ENCODE measurements at regions not wholly inside any gene's neighbourhood (a gene's known extent, or its start where the extent isn't known, plus 50 kb on each side); places are given as distances from the start of the nearest gene placed in this dataset.

DNA sequence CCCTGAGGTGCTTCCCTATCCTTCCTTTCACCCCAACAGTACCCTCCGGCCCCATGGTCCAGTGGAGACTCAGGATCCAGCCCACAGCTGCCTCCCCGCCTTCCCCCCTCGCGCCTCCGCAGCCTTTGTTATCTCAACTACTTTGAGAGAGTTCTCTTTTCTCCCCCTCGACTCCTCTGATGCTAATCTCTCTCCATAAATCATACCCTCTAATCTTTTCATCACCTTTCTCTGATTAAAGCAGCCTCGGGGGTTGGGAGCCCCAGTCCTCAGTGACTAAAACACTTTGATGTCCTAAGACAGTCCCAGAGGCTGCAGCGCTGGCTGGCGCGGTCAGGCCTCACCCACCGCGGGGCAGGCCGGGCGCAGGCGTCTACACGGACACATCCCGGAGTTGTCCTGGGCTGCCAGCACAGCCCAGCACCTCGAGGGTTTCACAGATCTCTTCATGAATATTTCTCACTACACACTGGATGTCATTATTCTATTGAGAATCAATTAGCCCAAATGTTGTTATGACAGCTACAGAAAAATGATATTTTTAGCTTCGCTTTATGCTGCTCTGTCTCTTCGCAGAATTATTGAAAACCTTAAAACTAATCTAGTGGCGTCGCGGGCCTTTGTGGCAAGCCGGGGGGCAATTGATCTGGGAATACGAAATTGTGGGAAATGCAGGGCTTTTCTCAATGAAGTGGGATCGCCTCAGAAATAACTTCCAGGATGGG is 289.5 kb downstream of the RRAGC start (continued):
- TF ChIP-seq, protein P1, sequence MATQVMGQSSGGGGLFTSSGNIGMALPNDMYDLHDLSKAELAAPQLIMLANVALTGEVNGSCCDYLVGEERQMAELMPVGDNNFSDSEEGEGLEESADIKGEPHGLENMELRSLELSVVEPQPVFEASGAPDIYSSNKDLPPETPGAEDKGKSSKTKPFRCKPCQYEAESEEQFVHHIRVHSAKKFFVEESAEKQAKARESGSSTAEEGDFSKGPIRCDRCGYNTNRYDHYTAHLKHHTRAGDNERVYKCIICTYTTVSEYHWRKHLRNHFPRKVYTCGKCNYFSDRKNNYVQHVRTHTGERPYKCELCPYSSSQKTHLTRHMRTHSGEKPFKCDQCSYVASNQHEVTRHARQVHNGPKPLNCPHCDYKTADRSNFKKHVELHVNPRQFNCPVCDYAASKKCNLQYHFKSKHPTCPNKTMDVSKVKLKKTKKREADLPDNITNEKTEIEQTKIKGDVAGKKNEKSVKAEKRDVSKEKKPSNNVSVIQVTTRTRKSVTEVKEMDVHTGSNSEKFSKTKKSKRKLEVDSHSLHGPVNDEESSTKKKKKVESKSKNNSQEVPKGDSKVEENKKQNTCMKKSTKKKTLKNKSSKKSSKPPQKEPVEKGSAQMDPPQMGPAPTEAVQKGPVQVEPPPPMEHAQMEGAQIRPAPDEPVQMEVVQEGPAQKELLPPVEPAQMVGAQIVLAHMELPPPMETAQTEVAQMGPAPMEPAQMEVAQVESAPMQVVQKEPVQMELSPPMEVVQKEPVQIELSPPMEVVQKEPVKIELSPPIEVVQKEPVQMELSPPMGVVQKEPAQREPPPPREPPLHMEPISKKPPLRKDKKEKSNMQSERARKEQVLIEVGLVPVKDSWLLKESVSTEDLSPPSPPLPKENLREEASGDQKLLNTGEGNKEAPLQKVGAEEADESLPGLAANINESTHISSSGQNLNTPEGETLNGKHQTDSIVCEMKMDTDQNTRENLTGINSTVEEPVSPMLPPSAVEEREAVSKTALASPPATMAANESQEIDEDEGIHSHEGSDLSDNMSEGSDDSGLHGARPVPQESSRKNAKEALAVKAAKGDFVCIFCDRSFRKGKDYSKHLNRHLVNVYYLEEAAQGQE (IDR thresholded peaks at IDR 0.05; ENCODE audit: borderline replicate concordance): no peak
- TF ChIP-seq, protein P1 (CRISPR knock-in tag; IDR thresholded peaks at IDR 0.05; ENCODE audit: low read depth): no peak
- TF ChIP-seq, protein P2, sequence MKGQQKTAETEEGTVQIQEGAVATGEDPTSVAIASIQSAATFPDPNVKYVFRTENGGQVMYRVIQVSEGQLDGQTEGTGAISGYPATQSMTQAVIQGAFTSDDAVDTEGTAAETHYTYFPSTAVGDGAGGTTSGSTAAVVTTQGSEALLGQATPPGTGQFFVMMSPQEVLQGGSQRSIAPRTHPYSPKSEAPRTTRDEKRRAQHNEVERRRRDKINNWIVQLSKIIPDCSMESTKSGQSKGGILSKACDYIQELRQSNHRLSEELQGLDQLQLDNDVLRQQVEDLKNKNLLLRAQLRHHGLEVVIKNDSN (CRISPR knock-in tag; IDR thresholded peaks at IDR 0.05): no peak
- TF ChIP-seq, protein P3, sequence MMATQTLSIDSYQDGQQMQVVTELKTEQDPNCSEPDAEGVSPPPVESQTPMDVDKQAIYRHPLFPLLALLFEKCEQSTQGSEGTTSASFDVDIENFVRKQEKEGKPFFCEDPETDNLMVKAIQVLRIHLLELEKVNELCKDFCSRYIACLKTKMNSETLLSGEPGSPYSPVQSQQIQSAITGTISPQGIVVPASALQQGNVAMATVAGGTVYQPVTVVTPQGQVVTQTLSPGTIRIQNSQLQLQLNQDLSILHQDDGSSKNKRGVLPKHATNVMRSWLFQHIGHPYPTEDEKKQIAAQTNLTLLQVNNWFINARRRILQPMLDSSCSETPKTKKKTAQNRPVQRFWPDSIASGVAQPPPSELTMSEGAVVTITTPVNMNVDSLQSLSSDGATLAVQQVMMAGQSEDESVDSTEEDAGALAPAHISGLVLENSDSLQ (IDR thresholded peaks at IDR 0.05): peak; percentile 79
- TF ChIP-seq ZSCAN32 (CRISPR knock-in tag; IDR thresholded peaks at IDR 0.05) (no peak), CEBPB (tag; IDR thresholded peaks at IDR 0.05) (no peak), PTTG1 (tag; IDR thresholded peaks at IDR 0.05; ENCODE audit: low read depth) (no peak), ZSCAN29 (IDR thresholded peaks at IDR 0.05) (peak; percentile 98), ZNF507 (tag; conservative IDR thresholded peaks at IDR 0.05) (no peak), ZC3H11A (IDR thresholded peaks at IDR 0.05; ENCODE audit: low read depth, low read length) (no peak)
- TF ChIP-seq, protein P4, sequence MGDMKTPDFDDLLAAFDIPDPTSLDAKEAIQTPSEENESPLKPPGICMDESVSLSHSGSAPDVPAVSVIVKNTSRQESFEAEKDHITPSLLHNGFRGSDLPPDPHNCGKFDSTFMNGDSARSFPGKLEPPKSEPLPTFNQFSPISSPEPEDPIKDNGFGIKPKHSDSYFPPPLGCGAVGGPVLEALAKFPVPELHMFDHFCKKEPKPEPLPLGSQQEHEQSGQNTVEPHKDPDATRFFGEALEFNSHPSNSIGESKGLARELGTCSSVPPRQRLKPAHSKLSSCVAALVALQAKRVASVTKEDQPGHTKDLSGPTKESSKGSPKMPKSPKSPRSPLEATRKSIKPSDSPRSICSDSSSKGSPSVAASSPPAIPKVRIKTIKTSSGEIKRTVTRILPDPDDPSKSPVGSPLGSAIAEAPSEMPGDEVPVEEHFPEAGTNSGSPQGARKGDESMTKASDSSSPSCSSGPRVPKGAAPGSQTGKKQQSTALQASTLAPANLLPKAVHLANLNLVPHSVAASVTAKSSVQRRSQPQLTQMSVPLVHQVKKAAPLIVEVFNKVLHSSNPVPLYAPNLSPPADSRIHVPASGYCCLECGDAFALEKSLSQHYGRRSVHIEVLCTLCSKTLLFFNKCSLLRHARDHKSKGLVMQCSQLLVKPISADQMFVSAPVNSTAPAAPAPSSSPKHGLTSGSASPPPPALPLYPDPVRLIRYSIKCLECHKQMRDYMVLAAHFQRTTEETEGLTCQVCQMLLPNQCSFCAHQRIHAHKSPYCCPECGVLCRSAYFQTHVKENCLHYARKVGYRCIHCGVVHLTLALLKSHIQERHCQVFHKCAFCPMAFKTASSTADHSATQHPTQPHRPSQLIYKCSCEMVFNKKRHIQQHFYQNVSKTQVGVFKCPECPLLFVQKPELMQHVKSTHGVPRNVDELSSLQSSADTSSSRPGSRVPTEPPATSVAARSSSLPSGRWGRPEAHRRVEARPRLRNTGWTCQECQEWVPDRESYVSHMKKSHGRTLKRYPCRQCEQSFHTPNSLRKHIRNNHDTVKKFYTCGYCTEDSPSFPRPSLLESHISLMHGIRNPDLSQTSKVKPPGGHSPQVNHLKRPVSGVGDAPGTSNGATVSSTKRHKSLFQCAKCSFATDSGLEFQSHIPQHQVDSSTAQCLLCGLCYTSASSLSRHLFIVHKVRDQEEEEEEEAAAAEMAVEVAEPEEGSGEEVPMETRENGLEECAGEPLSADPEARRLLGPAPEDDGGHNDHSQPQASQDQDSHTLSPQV (IDR thresholded peaks at IDR 0.05): no peak
- TF ChIP-seq, protein P5, sequence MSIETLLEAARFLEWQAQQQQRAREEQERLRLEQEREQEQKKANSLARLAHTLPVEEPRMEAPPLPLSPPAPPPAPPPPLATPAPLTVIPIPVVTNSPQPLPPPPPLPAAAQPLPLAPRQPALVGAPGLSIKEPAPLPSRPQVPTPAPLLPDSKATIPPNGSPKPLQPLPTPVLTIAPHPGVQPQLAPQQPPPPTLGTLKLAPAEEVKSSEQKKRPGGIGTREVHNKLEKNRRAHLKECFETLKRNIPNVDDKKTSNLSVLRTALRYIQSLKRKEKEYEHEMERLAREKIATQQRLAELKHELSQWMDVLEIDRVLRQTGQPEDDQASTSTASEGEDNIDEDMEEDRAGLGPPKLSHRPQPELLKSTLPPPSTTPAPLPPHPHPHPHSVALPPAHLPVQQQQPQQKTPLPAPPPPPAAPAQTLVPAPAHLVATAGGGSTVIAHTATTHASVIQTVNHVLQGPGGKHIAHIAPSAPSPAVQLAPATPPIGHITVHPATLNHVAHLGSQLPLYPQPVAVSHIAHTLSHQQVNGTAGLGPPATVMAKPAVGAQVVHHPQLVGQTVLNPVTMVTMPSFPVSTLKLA (conservative IDR thresholded peaks at IDR 0.05): no peak

Measured in K562 (cell line).